B cell (primary cell): ENCODE measurements at regions not wholly inside any gene's neighbourhood (a gene's known extent, or its start where the extent isn't known, plus 50 kb on each side); places are given as distances from the start of the nearest gene placed in this dataset.

Experiments used
- ATAC-seq: fragments of 200-7000 bp; cut with Tn5 transposase; one replicate; pipeline ENCODE4 v1.10.0; 2021; ENCODE audit warnings: low read depth, mild to moderate bottlenecking, moderate number of reproducible peaks, moderate library complexity
- CTCF ChIA-PET: fragments of 350-600 bp; sonication (Branson Sonifier 250); formaldehyde crosslinking; loops from one replicate; lab custom pipeline; 2021; ENCODE audit warnings: antibody characterized with exemption, inconsistent platforms; lab: Charles Lee
- POLR2A ChIA-PET: fragments of 350-600 bp; sonication (Branson Sonifier 250); formaldehyde crosslinking; loops from one replicate; lab custom pipeline; 2021; ENCODE audit warnings: antibody characterized with exemption; lab: Charles Lee
- DNase-seq: peaks from one replicate; pipeline ENCODE4 v3.0.0; 2013
- H2AFZ ChIP-seq: 2 replicates; pipeline ENCODE4 v1.6.1; 2012; ENCODE audit warnings: mild to moderate bottlenecking, low read depth, low read length; ENCODE audit not compliant: insufficient read depth, poor library complexity, severe bottlenecking
- H3K27ac ChIP-seq, 2 donors: 1 replicate in 1 of 2; 2 replicates in 1 of 2; pipeline ENCODE4 v1.5.1; 2012 to 2013; ENCODE audit warnings: low read length in 2 of 2, mild to moderate bottlenecking in 2 of 2, moderate library complexity in 1 of 2
- H3K27me3 ChIP-seq, 4 experiments: fragments of 200-600 bp in 1 of 4; sonication (generic) in 1 of 4; replicated peaks in 1 of 4; 1 replicate in 2 of 4; 2 replicates in 2 of 4; pipeline versions ENCODE4 v1.6.1 to v1.7.0; 2013 to 2016; ENCODE audit warnings: low read length in 3 of 4, mild to moderate bottlenecking in 2 of 4, mixed read lengths in 1 of 4, moderate library complexity in 1 of 4; ENCODE audit not compliant: insufficient read depth in 4 of 4, control insufficient read depth in 3 of 4; ENCODE audit errors: control extremely low read depth in 1 of 4
- H3K36me3 ChIP-seq, 2 experiments: replicated peaks in 1 of 2; 1 replicate in 1 of 2; 2 replicates in 1 of 2; pipeline versions ENCODE4 v1.6.1 to v1.7.1; 2013; ENCODE audit warnings: low read length in 1 of 2; ENCODE audit not compliant: insufficient read depth in 2 of 2, control insufficient read depth in 1 of 2; ENCODE audit errors: control extremely low read depth in 1 of 2, extremely low read depth in 1 of 2
- H3K4me1 ChIP-seq, 2 donors: fragments of 200-600 bp in 1 of 2; sonication (generic) in 1 of 2; 1 replicate in 1 of 2; 2 replicates in 1 of 2; pipeline versions ENCODE4 v1.5.1 to v1.6.1; 2013 to 2017; ENCODE audit warnings: low read length in 2 of 2; ENCODE audit not compliant: control insufficient read depth in 2 of 2, insufficient read depth in 2 of 2
- H3K4me2 ChIP-seq: replicated peaks from 2 replicates; pipeline ENCODE3; 2012; ENCODE audit warnings: mild to moderate bottlenecking, low read depth, low read length; ENCODE audit not compliant: poor library complexity, severe bottlenecking
- H3K4me3 ChIP-seq, 5 experiments: fragments of 200-600 bp in 1 of 5; sonication (generic) in 1 of 5; 1 replicate in 3 of 5; 2 replicates in 2 of 5; pipeline versions ENCODE4 v1.5.1 to v1.7.0; 2011 to 2016; ENCODE audit warnings: low read length in 4 of 5, mild to moderate bottlenecking in 4 of 5, low read depth in 2 of 5, control low read depth in 1 of 5, moderate library complexity in 1 of 5; ENCODE audit not compliant: insufficient read depth in 1 of 5; ENCODE audit errors: control extremely low read depth in 1 of 5, extremely low read depth in 1 of 5
- H3K79me2 ChIP-seq: fragments of 200-600 bp; sonication (generic); one replicate; pipeline ENCODE4 v1.6.0; 2016; ENCODE audit warnings: low read length; ENCODE audit not compliant: control insufficient read depth, insufficient read depth
- H3K9ac ChIP-seq: fragments of 200-600 bp; sonication (generic); 2 replicates; pipeline ENCODE4 v1.6.1; 2017; ENCODE audit warnings: mild to moderate bottlenecking, low read length, moderate library complexity
- H3K9me3 ChIP-seq, 3 donors: one replicate each; pipeline versions ENCODE4 v1.6.1 to v1.7.1; 2013; ENCODE audit warnings: low read length in 2 of 3; ENCODE audit not compliant: control insufficient read depth in 2 of 3, insufficient read depth in 1 of 3; ENCODE audit errors: control extremely low read depth in 1 of 3
- H4K20me1 ChIP-seq: 2 replicates; pipeline ENCODE4 v1.6.0; 2012; ENCODE audit warnings: mild to moderate bottlenecking, low read length; ENCODE audit not compliant: insufficient read depth, control insufficient read depth, poor library complexity, severe bottlenecking
- H3K27ac Mint-ChIP-seq: one replicate; pipeline ENCODE4 v1.8.0; 2021; ENCODE audit warnings: mixed read lengths
- H3K27me3 Mint-ChIP-seq: one replicate; pipeline ENCODE4 v1.8.0; 2021; ENCODE audit warnings: mixed read lengths
- H3K4me1 Mint-ChIP-seq: one replicate; pipeline ENCODE4 v1.8.0; 2021; ENCODE audit warnings: mixed read lengths
- H3K4me3 Mint-ChIP-seq: one replicate; pipeline ENCODE4 v1.8.0; 2021; ENCODE audit warnings: mixed read lengths
- H3K9me3 Mint-ChIP-seq: one replicate; pipeline ENCODE4 v1.8.0; 2022; ENCODE audit warnings: mixed read lengths; ENCODE audit not compliant: insufficient read depth
- EZH2 ChIP-seq: IDR thresholded peaks from 2 replicates; pipeline ENCODE4 v1.6.1; 2012; ENCODE audit warnings: borderline replicate concordance, low read depth, mild to moderate bottlenecking, moderate library complexity, low read length; ENCODE audit not compliant: insufficient read depth, poor library complexity, severe bottlenecking
- WGBS: methylation state at CpG from one replicate; pipeline ENCODE4 v1.1.5; 2013; ENCODE audit warnings: missing lambda C conversion rate; ENCODE audit not compliant: insufficient coverage; 5-methylcytosine and 5-hydroxymethylcytosine counted together
- intact Hi-C: fragments of 100-400 bp; cut with micrococcal nuclease; formaldehyde crosslinking; loops from one replicate; pipeline ENCODE4 v1.10.0; 2022
- TF ChIP-seq, protein P1 (sequence below): fragments of 200-600 bp; IDR thresholded peaks from one replicate; pipeline ENCODE4 v1.8.0; 2022; ENCODE audit warnings: antibody characterized with exemption, mild to moderate bottlenecking

DNA sequence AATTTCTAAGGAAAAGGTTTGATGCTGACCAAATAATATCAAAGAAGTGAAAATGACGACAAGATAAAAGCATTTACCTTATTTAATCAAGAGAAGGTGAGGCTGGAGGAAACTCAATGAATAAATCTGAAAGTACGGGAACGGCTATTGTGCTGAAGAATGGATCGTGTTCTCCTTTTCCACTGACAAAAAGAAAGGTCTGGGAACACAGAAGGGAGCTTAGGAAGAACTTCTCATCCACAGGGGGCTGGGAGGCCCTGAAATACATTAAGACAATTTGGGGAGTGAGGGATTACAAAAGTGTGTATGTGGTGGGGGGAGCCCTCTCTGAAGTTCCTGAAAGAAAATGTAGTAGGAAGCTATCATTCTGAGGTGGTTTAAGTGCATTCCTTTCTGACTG, 582.3 kb downstream of the SLC4A3 start:
- Histone ChIP-seq H4K20me1 (no peaks in the 10 kb centered on the region), H3K4me3 (no peak overlapping the region), H3K27me3 (no peaks in the 10 kb centered on the region), H3K4me1 (no peaks in the 10 kb centered on the region), H3K9me3 (no peaks in the 10 kb centered on the region), H3K36me3 (no peaks in the 10 kb centered on the region), H3K27ac (no peak overlapping the region), H3K4me2 (no peak overlapping the region), H2AFZ (no peak overlapping the region), H3K9ac (no peak overlapping the region), H3K79me2 (no peaks in the 10 kb centered on the region)
- Mint-ChIP-seq H3K27ac (no peak overlapping the region), H3K4me1 (no peaks in the 10 kb centered on the region), H3K4me3 (no peak overlapping the region), H3K27me3 (no peaks in the 10 kb centered on the region), H3K9me3 (no peaks in the 10 kb centered on the region)
- ChIA-PET CTCF (no interaction called here), POLR2A (no interaction called here)
- intact Hi-C loops = no loop called here
- TF ChIP-seq EZH2 = no peak
- TF ChIP-seq, protein P1, sequence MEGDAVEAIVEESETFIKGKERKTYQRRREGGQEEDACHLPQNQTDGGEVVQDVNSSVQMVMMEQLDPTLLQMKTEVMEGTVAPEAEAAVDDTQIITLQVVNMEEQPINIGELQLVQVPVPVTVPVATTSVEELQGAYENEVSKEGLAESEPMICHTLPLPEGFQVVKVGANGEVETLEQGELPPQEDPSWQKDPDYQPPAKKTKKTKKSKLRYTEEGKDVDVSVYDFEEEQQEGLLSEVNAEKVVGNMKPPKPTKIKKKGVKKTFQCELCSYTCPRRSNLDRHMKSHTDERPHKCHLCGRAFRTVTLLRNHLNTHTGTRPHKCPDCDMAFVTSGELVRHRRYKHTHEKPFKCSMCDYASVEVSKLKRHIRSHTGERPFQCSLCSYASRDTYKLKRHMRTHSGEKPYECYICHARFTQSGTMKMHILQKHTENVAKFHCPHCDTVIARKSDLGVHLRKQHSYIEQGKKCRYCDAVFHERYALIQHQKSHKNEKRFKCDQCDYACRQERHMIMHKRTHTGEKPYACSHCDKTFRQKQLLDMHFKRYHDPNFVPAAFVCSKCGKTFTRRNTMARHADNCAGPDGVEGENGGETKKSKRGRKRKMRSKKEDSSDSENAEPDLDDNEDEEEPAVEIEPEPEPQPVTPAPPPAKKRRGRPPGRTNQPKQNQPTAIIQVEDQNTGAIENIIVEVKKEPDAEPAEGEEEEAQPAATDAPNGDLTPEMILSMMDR = no peak
- WGBS = no CpG with 5 or more reads among the region's 4 CpGs
- DNase-seq (no peak), ATAC-seq (no peak)

DNA sequence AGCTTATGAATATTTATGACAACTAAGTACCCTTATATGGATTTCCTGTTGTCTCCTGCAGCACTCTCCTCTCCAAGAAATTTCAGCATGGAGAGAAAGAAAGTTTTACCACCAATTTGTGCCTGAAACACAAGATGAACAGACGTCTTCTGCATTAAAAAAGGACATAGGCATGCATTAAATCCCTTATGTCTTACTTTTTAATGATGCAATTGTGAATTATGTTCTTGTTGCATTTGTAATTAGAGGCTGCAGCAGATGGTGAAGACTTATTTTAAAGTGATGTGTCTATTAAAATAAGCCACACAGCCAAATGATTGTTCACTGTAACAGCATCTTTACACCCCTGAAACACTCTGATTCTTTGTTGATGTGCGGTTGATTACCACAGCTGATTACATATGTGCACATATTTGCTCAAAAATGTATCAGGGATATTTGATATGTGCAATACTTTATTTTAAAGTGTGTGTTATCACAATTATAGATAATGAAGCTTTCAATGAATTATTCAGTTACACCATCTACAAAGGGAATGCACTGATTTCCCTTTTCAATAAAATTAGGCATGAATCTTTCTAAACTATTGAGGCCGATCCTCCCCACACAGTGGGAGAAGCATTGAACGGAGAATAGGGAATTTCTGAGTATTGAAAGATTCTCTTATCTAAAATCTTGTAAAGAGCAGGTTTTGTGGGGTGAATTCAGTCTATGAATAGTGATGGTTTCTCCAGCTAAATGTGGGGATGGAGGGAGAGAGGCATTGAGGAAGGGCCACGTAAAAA, 585.1 kb downstream of the SLC4A3 start:
- WGBS = no CpG with 5 or more reads among the region's 5 CpGs
- no peak for DNase-seq
- Mint-ChIP-seq H3K4me3 (no peak overlapping the region), H3K27ac (no peak overlapping the region), H3K27me3 (no peaks in the 10 kb centered on the region), H3K9me3 (no peaks in the 10 kb centered on the region), H3K4me1 (no peaks in the 10 kb centered on the region)
- Histone ChIP-seq H3K9me3 (no peaks in the 10 kb centered on the region), H3K4me3 (no peak overlapping the region), H3K27ac (no peak overlapping the region), H3K27me3 (no peaks in the 10 kb centered on the region), H3K4me1 (no peaks in the 10 kb centered on the region), H3K9ac (no peak overlapping the region), H3K79me2 (no peaks in the 10 kb centered on the region), H3K36me3 (no peaks in the 10 kb centered on the region), H2AFZ (no peak overlapping the region), H4K20me1 (no peaks in the 10 kb centered on the region), H3K4me2 (no peak overlapping the region)
- ChIA-PET CTCF (no interaction called here), POLR2A (no interaction called here)
- intact Hi-C loops = no loop called here
- TF ChIP-seq, protein P1 = no peak
- TF ChIP-seq EZH2 = no peak
- no peak for ATAC-seq
